Peyer's patch (tissue), 4 donors: ENCODE measurements at regions not wholly inside any gene's neighbourhood (a gene's known extent, or its start where the extent isn't known, plus 50 kb on each side); places are given as distances from the start of the nearest gene placed in this dataset.

Experiments
- POLR2A ChIP-seq, 2 donors: fragments of 450-650 bp; IDR thresholded peaks; one replicate each; pipeline ENCODE4 v1.5.1; 2017; ENCODE audit warnings: antibody characterized with exemption in 2 of 2, mild to moderate bottlenecking in 2 of 2, moderate library complexity in 2 of 2
- TF ChIP-seq, protein P1 (sequence below), 6 experiments: fragments of 450-650 bp in 4 of 6; fragments of 200-600 bp in 2 of 6; sonication (generic) in 1 of 6; IDR thresholded peaks; one replicate each; pipeline ENCODE4 v1.5.1; 2017 to 2019; ENCODE audit warnings: antibody characterized with exemption in 6 of 6, mild to moderate bottlenecking in 3 of 6, moderate library complexity in 1 of 6

DNA sequence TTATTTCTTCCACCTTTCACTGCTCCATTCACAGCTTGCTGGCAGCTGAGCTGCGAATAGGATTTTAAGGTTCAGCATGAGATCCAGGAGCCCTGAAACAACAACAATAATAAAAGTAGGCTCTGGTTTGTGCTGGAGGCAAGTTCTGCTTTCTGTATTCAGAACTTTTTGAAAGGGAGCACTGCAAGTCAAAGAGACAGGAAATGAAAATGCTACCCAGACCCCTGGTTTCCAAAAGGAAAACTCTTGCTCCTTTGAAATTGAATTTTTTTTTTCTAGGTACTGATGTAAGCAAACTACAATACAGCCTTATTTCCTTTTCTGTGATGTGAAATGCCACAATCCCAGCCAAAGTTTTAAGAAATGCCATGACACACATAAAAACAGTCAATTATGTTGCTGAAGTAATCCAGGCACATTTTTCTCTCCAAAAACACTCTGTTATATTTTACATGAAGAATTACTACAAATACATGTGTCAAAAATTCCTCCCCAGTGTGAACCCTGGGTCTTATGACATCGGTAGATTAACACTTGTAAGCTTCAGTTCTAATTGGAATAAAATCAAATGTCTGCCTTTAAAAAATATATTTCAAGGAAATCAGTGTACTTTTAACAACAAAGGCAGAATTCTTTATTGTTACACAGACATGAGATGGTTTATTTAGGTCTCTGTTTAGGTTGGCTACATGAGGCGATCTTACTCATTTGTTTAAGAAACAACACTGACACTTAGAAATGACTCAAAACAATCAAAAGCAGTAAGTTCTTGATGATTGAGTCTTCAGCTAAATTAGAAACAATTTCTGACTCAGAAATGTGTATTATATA lies 656.7 kb downstream of the EPHA7 start:
- TF ChIP-seq, protein P1, sequence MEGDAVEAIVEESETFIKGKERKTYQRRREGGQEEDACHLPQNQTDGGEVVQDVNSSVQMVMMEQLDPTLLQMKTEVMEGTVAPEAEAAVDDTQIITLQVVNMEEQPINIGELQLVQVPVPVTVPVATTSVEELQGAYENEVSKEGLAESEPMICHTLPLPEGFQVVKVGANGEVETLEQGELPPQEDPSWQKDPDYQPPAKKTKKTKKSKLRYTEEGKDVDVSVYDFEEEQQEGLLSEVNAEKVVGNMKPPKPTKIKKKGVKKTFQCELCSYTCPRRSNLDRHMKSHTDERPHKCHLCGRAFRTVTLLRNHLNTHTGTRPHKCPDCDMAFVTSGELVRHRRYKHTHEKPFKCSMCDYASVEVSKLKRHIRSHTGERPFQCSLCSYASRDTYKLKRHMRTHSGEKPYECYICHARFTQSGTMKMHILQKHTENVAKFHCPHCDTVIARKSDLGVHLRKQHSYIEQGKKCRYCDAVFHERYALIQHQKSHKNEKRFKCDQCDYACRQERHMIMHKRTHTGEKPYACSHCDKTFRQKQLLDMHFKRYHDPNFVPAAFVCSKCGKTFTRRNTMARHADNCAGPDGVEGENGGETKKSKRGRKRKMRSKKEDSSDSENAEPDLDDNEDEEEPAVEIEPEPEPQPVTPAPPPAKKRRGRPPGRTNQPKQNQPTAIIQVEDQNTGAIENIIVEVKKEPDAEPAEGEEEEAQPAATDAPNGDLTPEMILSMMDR (IDR thresholded peaks at IDR 0.05), result no peak
- no peak for TF ChIP-seq POLR2A (IDR thresholded peaks at IDR 0.05)
